GM19351 (cell line): ENCODE measurements at regions not wholly inside any gene's neighbourhood (a gene's known extent, or its start where the extent isn't known, plus 50 kb on each side); places are given as distances from the start of the nearest gene placed in this dataset.
"Not testable (repeated sequence)": the region's sequence is repeated elsewhere in the genome, so short reads cannot be mapped to it uniquely, and the experiment has no call there.

Experiments used
- ATAC-seq: cut with Tn5 transposase; IDR thresholded peaks from one replicate; pipeline ENCODE4 v1.9.1; 2021; ENCODE audit warnings: mild to moderate bottlenecking, moderate library complexity; ENCODE audit not compliant: unreplicated experiment

- no peak for ATAC-seq
Measured at GRCh38 chr3:24683633-24684384, 189.2 kb upstream of the THRB start.

- ATAC-seq = no peak
Measured at GRCh38 chr3:24684506-24685023, 189.9 kb upstream of the THRB start.

- peak; percentile 52 for ATAC-seq
Measured at GRCh38 chr3:24686808-24687207, 192.2 kb upstream of the THRB start.

GRCh38 chr3:24687671-24688070 is 193.0 kb upstream of the THRB start:
- ATAC-seq = no peak

- ATAC-seq = no peak
Measured at GRCh38 chr3:24688446-24689148, 193.9 kb upstream of the THRB start.

- ATAC-seq = no peak
Measured at GRCh38 chr3:24689353-24689752, 194.7 kb upstream of the THRB start.

GRCh38 chr3:24690777-24691176 is 196.1 kb upstream of the THRB start:
- no peak for ATAC-seq

GRCh38 chr3:24699078-24699477 is 204.4 kb upstream of the THRB start:
- ATAC-seq = not testable (repeated sequence)

- ATAC-seq = no peak
Measured at GRCh38 chr3:24704496-24704895, 209.8 kb upstream of the THRB start.

- ATAC-seq = no peak
Measured at GRCh38 chr3:24707936-24708335, 213.3 kb upstream of the THRB start.

GRCh38 chr3:24709956-24710355 is 215.3 kb upstream of the THRB start:
- ATAC-seq = no peak

- ATAC-seq = no peak
Measured at GRCh38 chr3:24713516-24713915, 218.9 kb upstream of the THRB start.

- ATAC-seq = no peak
Measured at GRCh38 chr3:24714436-24714835, 219.8 kb upstream of the THRB start.

- no peak for ATAC-seq
Measured at GRCh38 chr3:24715171-24715792, 220.6 kb upstream of the THRB start.

- no peak for ATAC-seq
Measured at GRCh38 chr3:24722087-24722486, 227.4 kb upstream of the THRB start.

GRCh38 chr3:24725514-24726255 is 231.0 kb upstream of the THRB start:
- no peak for ATAC-seq

- no peak for ATAC-seq
Measured at GRCh38 chr3:24726423-24726822, 231.8 kb upstream of the THRB start.

- ATAC-seq = no peak
Measured at GRCh38 chr3:24730173-24730572, 235.5 kb upstream of the THRB start.

- ATAC-seq = no peak
Measured at GRCh38 chr3:24734019-24734418, 239.4 kb upstream of the THRB start.

GRCh38 chr3:24736701-24737100 is 242.1 kb upstream of the THRB start:
- no peak for ATAC-seq

GRCh38 chr3:24740326-24740725 is 245.7 kb upstream of the THRB start:
- ATAC-seq = no peak
